ENCODE measurements at regions not wholly inside any gene's neighbourhood (a gene's known extent, or its start where the extent isn't known, plus 50 kb on each side); places are given as distances from the start of the nearest gene placed in this dataset.

GRCh38 chr15:77546050-77546501, 86.6 kb downstream of the LINGO1 start:
- Histone ChIP-seq H3K9me3 (no peaks in the 10 kb centered on the region), H3K36me3 (no peaks in the 10 kb centered on the region), H3K27me3 (no peaks in the 10 kb centered on the region), H3K27ac (no peak overlapping the region), H3K4me1 (peaks cover 10 to 22% (median 19%) of the 10 kb centered on the region in 4 donors), H3K4me3 (no peak overlapping the region)
- no peak for TF ChIP-seq POLR2AphosphoS5 (IDR thresholded peaks at IDR 0.05)
- TF ChIP-seq POLR2A (IDR thresholded peaks at IDR 0.05), result no peak
- no peak for TF ChIP-seq CTCF (IDR thresholded peaks at IDR 0.05)
- no peak for TF ChIP-seq EP300 (IDR thresholded peaks at IDR 0.05)
- no peak for ATAC-seq (ENCODE audit: low FRiP score in 2 of 2)
- WGBS, 2 donors, result 28 to 67% methylated on average over 3 to 4 of the region's 4 CpGs
- no peak for DNase-seq

- ATAC-seq (ENCODE audit: low FRiP score in 2 of 2) (no peak), DNase-seq (no peak)
- peaks cover 10 to 27% (median 20%) of the 10 kb centered on the region in 4 donors for H3K4me1 ChIP-seq
- H3K4me3 ChIP-seq, result no peak overlapping the region
- H3K9me3 ChIP-seq, result no peaks in the 10 kb centered on the region
- no peak overlapping the region for H3K27ac ChIP-seq
- H3K36me3 ChIP-seq, result no peaks in the 10 kb centered on the region
- TF ChIP-seq EP300 (IDR thresholded peaks at IDR 0.05), result no peak
- no peak for TF ChIP-seq CTCF (IDR thresholded peaks at IDR 0.05)
- TF ChIP-seq POLR2A (IDR thresholded peaks at IDR 0.05), result no peak
- TF ChIP-seq POLR2AphosphoS5 (IDR thresholded peaks at IDR 0.05), result no peak
- no peaks in the 10 kb centered on the region for H3K27me3 ChIP-seq
- 69 to 73% methylated on average over 6 of the region's 6 CpGs for WGBS, 2 donors
Measured at GRCh38 chr15:77545058-77545457, 87.7 kb downstream of the LINGO1 start.

GRCh38 chr15:77544162-77544561, 88.5 kb downstream of the LINGO1 start:
- Histone ChIP-seq H3K27me3 (no peaks in the 10 kb centered on the region), H3K27ac (no peak overlapping the region), H3K4me1 (peaks cover 14 to 35% (median 24%) of the 10 kb centered on the region in 4 donors), H3K9me3 (no peaks in the 10 kb centered on the region), H3K36me3 (no peaks in the 10 kb centered on the region), H3K4me3 (no peak overlapping the region)
- ATAC-seq (ENCODE audit: low FRiP score in 2 of 2), result no peak
- TF ChIP-seq CTCF (IDR thresholded peaks at IDR 0.05) (no peak), POLR2AphosphoS5 (IDR thresholded peaks at IDR 0.05) (no peak), POLR2A (IDR thresholded peaks at IDR 0.05) (no peak), EP300 (IDR thresholded peaks at IDR 0.05) (no peak)
- WGBS, 2 donors, result 67 to 83% methylated on average over 5 to 8 of the region's 8 CpGs
- no peak for DNase-seq

GRCh38 chr15:77543159-77543882, 89.4 kb downstream of the LINGO1 start:
- peak overlapping the region in 3 of 4 donors; percentile 25 to 47 (median 43) for H3K4me3 ChIP-seq
- peaks cover 17 to 40% (median 32%) of the 10 kb centered on the region in 4 donors for H3K4me1 ChIP-seq

More at GRCh38 chr15:77543159-77543882, 89.4 kb downstream of the LINGO1 start:
- TF ChIP-seq POLR2AphosphoS5 (IDR thresholded peaks at IDR 0.05) (peak in 1 of 2 donors; percentile 21), POLR2A (IDR thresholded peaks at IDR 0.05) (peak in 2 of 4 donors; percentile 10 to 21), EP300 (IDR thresholded peaks at IDR 0.05) (no peak), CTCF (IDR thresholded peaks at IDR 0.05) (peak; percentile 91 to 99 (median 97))
- Histone ChIP-seq H3K36me3 (no peaks in the 10 kb centered on the region), H3K9me3 (no peaks in the 10 kb centered on the region), H3K27ac (peak overlapping the region in 3 of 4 donors; percentile 0 to 57 (median 56)), H3K27me3 (no peaks in the 10 kb centered on the region)
- ATAC-seq (ENCODE audit: low FRiP score in 2 of 2) (peak; percentile 89 to 92), DNase-seq (peak; percentile 86 to 96)
- 8% methylated on average over 8 to 26 of the region's 32 CpGs for WGBS, 2 donors

All from upper lobe of left lung (tissue), 6 donors.